HepG2 (cell line): ENCODE measurements at regions not wholly inside any gene's neighbourhood (a gene's known extent, or its start where the extent isn't known, plus 50 kb on each side); places are given as distances from the start of the nearest gene placed in this dataset.
A peak's percentile ranks its signal among the peaks of the same experiment; 100 is the strongest.

ENCODE experiments used
- ATAC-seq: fragments of 200-7000 bp; cut with Tn5 transposase; 3 replicates; pipeline ENCODE4 v1.9.1; 2020; ENCODE audit warnings: mild to moderate bottlenecking, moderate library complexity
- BruUV-seq: library from RNA; stranded (reverse); fragments of 400-500 nt; replicated peaks from 2 replicates; lab custom pipeline; 2021; lab: Mats Ljungman, UMichigan
- CTCF ChIA-PET: fragments of 300-600 bp; formaldehyde crosslinking; extraction: SDS; loops from one replicate; lab custom pipeline; 2021; ENCODE audit warnings: low total read pairs, inconsistent platforms, low intra/inter-chr PET ratio; lab: Yijun Ruan, JAX
- POLR2A ChIA-PET: fragments of 350-600 bp; sonication (Branson Sonifier 250); formaldehyde crosslinking; loops from one replicate; lab custom pipeline; 2020; ENCODE audit warnings: antibody characterized with exemption, inconsistent platforms; lab: Yijun Ruan, JAX
- DNase-seq: peaks from one replicate; pipeline ENCODE4 v3.0.0-alpha.2; 2015; ENCODE audit warnings: low spot score
- FAIRE-seq: peaks from 3 replicates; lab custom pipeline; 2011; peaks lifted over from hg19 to GRCh38; lab: Jason Lieb, UNC
- H2AFZ ChIP-seq: one replicate; pipeline ENCODE4 v1.6.1; 2011; ENCODE audit warnings: low read length, inconsistent platforms
- H3K27ac ChIP-seq: fragments of 300-600 bp; 3 replicates; pipeline ENCODE4 v1.8.0; 2011; ENCODE audit warnings: mixed run types, mild to moderate bottlenecking, mixed read lengths, low read length, inconsistent platforms; ENCODE audit not compliant: insufficient read depth; ENCODE audit errors: extremely low read length
- H3K27me3 ChIP-seq, 2 experiments: fragments of 200-600 bp in 1 of 2; 2 replicates in 1 of 2; 3 replicates in 1 of 2; pipeline versions ENCODE4 v1.6.0 to v1.8.0; 2011; ENCODE audit warnings: low read length in 2 of 2, mild to moderate bottlenecking in 2 of 2, moderate library complexity in 2 of 2, inconsistent platforms in 1 of 2; ENCODE audit not compliant: insufficient read depth in 2 of 2, control insufficient read depth in 1 of 2
- H3K36me3 ChIP-seq, 2 experiments: fragments of 200-600 bp in 1 of 2; replicated peaks in 1 of 2; 2 replicates in 1 of 2; 3 replicates in 1 of 2; pipeline versions ENCODE4 v1.5.1 to v1.8.0; 2011; ENCODE audit warnings: low read length in 2 of 2, inconsistent platforms in 1 of 2; ENCODE audit not compliant: insufficient read depth in 2 of 2, control insufficient read depth in 1 of 2
- H3K4me1 ChIP-seq: 2 replicates; pipeline ENCODE4 v1.5.1; 2012; ENCODE audit warnings: low read length, inconsistent platforms; ENCODE audit not compliant: insufficient read depth
- H3K4me2 ChIP-seq: 2 replicates; pipeline ENCODE4 v1.6.0; 2011; ENCODE audit warnings: low read depth, low read length, inconsistent platforms
- H3K4me3 ChIP-seq, 3 experiments: fragments of 200-600 bp in 1 of 3; sonication (generic), shearing (Covaris generic) in 1 of 3; replicated peaks in 1 of 3; 2 replicates each; pipeline ENCODE4 v1.5.1; 2011 to 2016; ENCODE audit warnings: low read length in 3 of 3, inconsistent platforms in 2 of 3, low read depth in 2 of 3, mild to moderate bottlenecking in 2 of 3, control low read depth in 1 of 3, mixed read lengths in 1 of 3; ENCODE audit not compliant: insufficient read depth in 1 of 3
- H3K79me2 ChIP-seq: one replicate; pipeline ENCODE4 v1.6.1; 2011; ENCODE audit warnings: low read length, inconsistent platforms; ENCODE audit not compliant: insufficient read depth
- H3K9ac ChIP-seq: 2 replicates; pipeline ENCODE4 v1.6.0; 2011; ENCODE audit warnings: mild to moderate bottlenecking, low read depth, low read length, inconsistent platforms; ENCODE audit not compliant: insufficient read depth
- H3K9me3 ChIP-seq: 2 replicates; pipeline ENCODE4 v1.5.1; 2012; ENCODE audit warnings: mild to moderate bottlenecking, low read length
- H4K20me1 ChIP-seq: 2 replicates; pipeline ENCODE4 v1.6.0; 2011; ENCODE audit warnings: inconsistent platforms, mild to moderate bottlenecking, low read length, moderate library complexity; ENCODE audit not compliant: insufficient read depth
- BRCA1 ChIP-seq: sonication (generic); formaldehyde crosslinking; IDR thresholded peaks from 2 replicates; pipeline ENCODE4 v1.4.0; 2020; ENCODE audit warnings: missing genetic modification reagents
- FOSL1 ChIP-seq: sonication (generic); formaldehyde crosslinking; IDR thresholded peaks from 2 replicates; pipeline ENCODE4 v1.9.0; 2021; ENCODE audit warnings: missing genetic modification reagents, borderline replicate concordance
- KDM2A ChIP-seq: sonication (generic); formaldehyde crosslinking; IDR thresholded peaks from 2 replicates; pipeline ENCODE4 v1.4.0; 2020; ENCODE audit warnings: low read depth, missing genetic modification reagents, borderline replicate concordance
- LCORL ChIP-seq, 2 experiments: fragments of 450-650 bp in 1 of 2; sonication (generic) in 1 of 2; formaldehyde crosslinking in 1 of 2; IDR thresholded peaks; 2 replicates each; pipeline versions ENCODE4 v1.5.0 to v1.6.1; 2017 to 2020; ENCODE audit warnings: antibody characterized with exemption in 1 of 2, missing genetic modification reagents in 1 of 2
- MAF1 ChIP-seq: sonication (generic); formaldehyde crosslinking; IDR thresholded peaks from 2 replicates; pipeline ENCODE4 v1.5.0; 2020; ENCODE audit warnings: missing genetic modification reagents, borderline replicate concordance
- MAFF ChIP-seq: IDR thresholded peaks from 2 replicates; pipeline ENCODE4 v1.6.1; 2011; ENCODE audit warnings: low read depth, low read length, improper control_type of control experiment
- MAFK ChIP-seq, 2 experiments: IDR thresholded peaks in 1 of 2; conservative IDR thresholded peaks in 1 of 2; 2 replicates each; pipeline ENCODE4 v1.6.1; 2011; ENCODE audit warnings: improper control_type of control experiment in 2 of 2, low read length in 2 of 2
- NFRKB ChIP-seq: fragments of 450-650 bp; IDR thresholded peaks from 2 replicates; pipeline ENCODE4 v1.6.1; 2017
- PPARG ChIP-seq: conservative IDR thresholded peaks from 2 replicates; pipeline ENCODE4 v1.6.1; 2016; ENCODE audit warnings: missing biosample characterization, missing genetic modification reagents
- SMARCE1 ChIP-seq: fragments of 450-650 bp; IDR thresholded peaks from 2 replicates; pipeline ENCODE4 v1.6.1; 2017; ENCODE audit warnings: borderline replicate concordance
- TARDBP ChIP-seq: sonication (generic); formaldehyde crosslinking; IDR thresholded peaks from 2 replicates; pipeline ENCODE4 v1.8.0; 2022; ENCODE audit warnings: mild to moderate bottlenecking, missing genetic modification reagents
- ZFP37 ChIP-seq: sonication (generic); formaldehyde crosslinking; IDR thresholded peaks from 2 replicates; pipeline ENCODE4 v1.4.0; 2020; ENCODE audit warnings: missing genetic modification reagents, borderline replicate concordance
- ZNF7 ChIP-seq: IDR thresholded peaks from 2 replicates; pipeline ENCODE4 v1.6.1; 2016; ENCODE audit warnings: missing biosample characterization, missing genetic modification reagents
- WGBS: methylation state at CpG from one replicate; pipeline ENCODE4 v1.1.6; 2017; ENCODE audit warnings: low lambda C conversion rate; 5-methylcytosine and 5-hydroxymethylcytosine counted together
- in situ Hi-C: cut with HindIII; loops from 2 replicates; pipeline ENCODE4 v1.10.0; 2017; ENCODE audit warnings: low pct_unique_long_range_greater_than_20kb; ENCODE audit not compliant: extremely low pct_ligation_motif_present
- intact Hi-C: fragments of 100-400 bp; cut with micrococcal nuclease; formaldehyde crosslinking; loops from one replicate; pipeline ENCODE4 v1.10.0; 2022; ENCODE audit not compliant: unreplicated experiment
- TF ChIP-seq, protein P1 (sequence below): fragments of 450-650 bp; IDR thresholded peaks from 2 replicates; pipeline ENCODE4 v1.6.1; 2017

DNA sequence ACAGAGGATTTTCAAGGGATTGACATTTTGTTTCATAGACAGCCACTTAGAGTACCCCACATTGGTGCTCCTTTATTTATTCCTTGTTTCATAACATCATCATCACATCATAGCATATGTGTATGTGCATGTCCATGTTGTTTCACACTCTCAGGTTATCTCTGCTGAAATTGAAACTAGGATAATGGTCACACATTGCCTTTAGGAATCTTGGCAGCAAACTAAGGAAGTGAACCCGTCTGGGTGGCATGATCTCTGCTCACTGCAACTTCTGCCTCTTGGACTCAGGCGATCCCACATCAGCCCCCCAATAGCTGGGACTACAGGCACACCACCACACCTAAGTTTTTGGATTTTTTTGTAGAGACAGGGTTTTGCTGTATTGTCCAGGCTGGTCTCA lies 234.2 kb upstream of the ANKRD50 start (continued):
- TF ChIP-seq KDM2A (CRISPR knock-in tag) = no peak

DNA sequence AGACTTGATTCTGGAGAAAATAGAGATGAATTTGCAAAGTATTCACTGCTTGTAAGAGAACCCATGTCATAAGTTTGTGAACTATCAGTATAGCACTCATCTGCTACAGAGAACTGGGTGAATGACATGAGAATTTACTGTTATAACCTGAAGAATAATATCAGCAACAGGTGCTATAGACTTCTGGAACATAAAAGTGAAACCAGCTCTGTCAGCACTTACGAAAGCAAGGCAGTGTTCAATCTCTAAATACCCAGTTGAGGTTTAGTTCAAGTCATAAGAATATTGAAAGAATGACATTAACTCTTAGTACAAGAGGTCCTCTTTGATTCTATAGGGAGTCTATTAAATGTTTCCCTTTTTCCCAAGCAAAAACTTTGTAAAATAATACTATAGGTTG lies 232.9 kb upstream of the ANKRD50 start:
- Histone ChIP-seq H3K36me3 (no peaks in the 10 kb centered on the region), H3K9me3 (no peaks in the 10 kb centered on the region), H3K4me2 (no peak overlapping the region), H3K27me3 (no peaks in the 10 kb centered on the region; a peak in 1 of 5 replicates), H3K79me2 (no peaks in the 10 kb centered on the region), H2AFZ (no peak overlapping the region), H3K27ac (no peak overlapping the region), H4K20me1 (no peaks in the 10 kb centered on the region), H3K9ac (no peak overlapping the region), H3K4me1 (no peaks in the 10 kb centered on the region), H3K4me3 (no peak overlapping the region)
- ChIA-PET POLR2A (no interaction called here), CTCF (no interaction called here)
- intact Hi-C loops (loop anchor here (10.0 kb wide), 1 partner anchor 611 kb away; no protein-coding TSS in a partner anchor), in situ Hi-C loops (no loop called here)
- FAIRE-seq = no peak
- no peak for ATAC-seq
- WGBS = 0% methylated on average over 1 of the region's 1 CpG
- DNase-seq = no peak
- BruUV-seq = no TSS peak
- TF ChIP-seq TARDBP (CRISPR knock-in tag) = no peak
- no peak for TF ChIP-seq NFRKB
- no peak for TF ChIP-seq MAF1 (CRISPR knock-in tag)
- no peak for TF ChIP-seq ZFP37
- peak; percentile 53 to 67; a peak in 3 of 4 replicates for TF ChIP-seq MAFK (conservative IDR thresholded peaks at IDR 0.05 in 1 of 2, IDR thresholded peaks at IDR 0.05 in 1 of 2; ENCODE audit: low read length in 2 of 2)
- no peak for TF ChIP-seq ZNF7 (CRISPR knock-in tag)
- TF ChIP-seq FOSL1 (CRISPR knock-in tag) = no peak
- TF ChIP-seq SMARCE1 = no peak
- TF ChIP-seq PPARG = no peak
- no peak for TF ChIP-seq LCORL (IDR thresholded peaks at IDR 0.05)
- TF ChIP-seq LCORL (CRISPR knock-in tag; IDR thresholded peaks at IDR 0.05) = no peak
- TF ChIP-seq, protein P1, sequence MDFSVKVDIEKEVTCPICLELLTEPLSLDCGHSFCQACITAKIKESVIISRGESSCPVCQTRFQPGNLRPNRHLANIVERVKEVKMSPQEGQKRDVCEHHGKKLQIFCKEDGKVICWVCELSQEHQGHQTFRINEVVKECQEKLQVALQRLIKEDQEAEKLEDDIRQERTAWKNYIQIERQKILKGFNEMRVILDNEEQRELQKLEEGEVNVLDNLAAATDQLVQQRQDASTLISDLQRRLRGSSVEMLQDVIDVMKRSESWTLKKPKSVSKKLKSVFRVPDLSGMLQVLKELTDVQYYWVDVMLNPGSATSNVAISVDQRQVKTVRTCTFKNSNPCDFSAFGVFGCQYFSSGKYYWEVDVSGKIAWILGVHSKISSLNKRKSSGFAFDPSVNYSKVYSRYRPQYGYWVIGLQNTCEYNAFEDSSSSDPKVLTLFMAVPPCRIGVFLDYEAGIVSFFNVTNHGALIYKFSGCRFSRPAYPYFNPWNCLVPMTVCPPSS = no peak
- no peak for TF ChIP-seq BRCA1 (CRISPR knock-in tag)
- TF ChIP-seq MAFF = peak; percentile 67
